ENCODE measurements at regions not wholly inside any gene's neighbourhood (a gene's known extent, or its start where the extent isn't known, plus 50 kb on each side); places are given as distances from the start of the nearest gene placed in this dataset.

- no TSS peak for BruUV-seq (replicated peaks)
- no peak for ATAC-seq
- Histone ChIP-seq H3K27me3 (ENCODE audit: control insufficient read depth in 2 of 2, insufficient read depth in 2 of 2, low read length in 2 of 2) (no peaks in the 10 kb centered on the region), H3K27ac (ENCODE audit: extremely low read depth, low read depth, low read length) (no peak overlapping the region), H4K20me1 (replicated peaks; ENCODE audit: control insufficient read depth, insufficient read depth, low read length) (no peaks in the 10 kb centered on the region), H2AFZ (ENCODE audit: low read depth, low read length) (no peak overlapping the region), H3K4me1 (replicated peaks in 1 of 2; ENCODE audit: control insufficient read depth in 2 of 2, insufficient read depth in 2 of 2, low read length in 2 of 2) (no peaks in the 10 kb centered on the region), H3K9me3 (replicated peaks; ENCODE audit: control insufficient read depth, insufficient read depth, low read depth, low read length) (no peaks in the 10 kb centered on the region), H3K9ac (ENCODE audit: insufficient read depth in 1 of 2, low read depth in 2 of 2, low read length in 2 of 2) (no peak overlapping the region), H3K36me3 (ENCODE audit: control insufficient read depth, insufficient read depth, low read length) (no peaks in the 10 kb centered on the region), H3K4me3 (no peak overlapping the region), H3K9me1 (ENCODE audit: control insufficient read depth, insufficient read depth, low read length) (no peaks in the 10 kb centered on the region), H3K79me2 (ENCODE audit: control insufficient read depth, insufficient read depth, low read length) (no peaks in the 10 kb centered on the region), H3K4me2 (ENCODE audit: insufficient read depth, low read length) (no peak overlapping the region)
- FAIRE-seq = no peak
- TF ChIP-seq ZNF354B (CRISPR knock-in tag; IDR thresholded peaks at IDR 0.05) (no peak), ZNF764 (CRISPR knock-in tag; IDR thresholded peaks at IDR 0.05; ENCODE audit: low read depth) (no peak), VEZF1 (CRISPR knock-in tag; IDR thresholded peaks at IDR 0.05) (no peak), NFE2 (IDR thresholded peaks at IDR 0.05; ENCODE audit: low read depth) (no peak), ZNF696 (CRISPR knock-in tag; conservative IDR thresholded peaks at IDR 0.05) (no peak), FOXJ3 (CRISPR knock-in tag; IDR thresholded peaks at IDR 0.05) (no peak), ZNF311 (CRISPR knock-in tag; IDR thresholded peaks at IDR 0.05) (no peak), DEAF1 (CRISPR knock-in tag; IDR thresholded peaks at IDR 0.05) (no peak), E2F3 (CRISPR knock-in tag; IDR thresholded peaks at IDR 0.05) (no peak), NFE2L1 (tag; IDR thresholded peaks at IDR 0.05; ENCODE audit: borderline replicate concordance, low read depth) (no peak), SMARCA5 (IDR thresholded peaks at IDR 0.05) (no peak)
- TF ChIP-seq, protein P1, sequence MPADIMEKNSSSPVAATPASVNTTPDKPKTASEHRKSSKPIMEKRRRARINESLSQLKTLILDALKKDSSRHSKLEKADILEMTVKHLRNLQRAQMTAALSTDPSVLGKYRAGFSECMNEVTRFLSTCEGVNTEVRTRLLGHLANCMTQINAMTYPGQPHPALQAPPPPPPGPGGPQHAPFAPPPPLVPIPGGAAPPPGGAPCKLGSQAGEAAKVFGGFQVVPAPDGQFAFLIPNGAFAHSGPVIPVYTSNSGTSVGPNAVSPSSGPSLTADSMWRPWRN (IDR thresholded peaks at IDR 0.05; ENCODE audit: low read depth) = no peak
- CTCF ChIA-PET (ENCODE audit: low intra/inter-chr PET ratio) = no interaction called here
- no peak for DNase-seq (ENCODE audit: extremely low read depth in 1 of 4, low spot score in 3 of 4)
- POLR2A ChIA-PET = interaction anchor here (0.7 kb wide), 1 partner anchor 9 kb away, joined by 4 read pairs; no protein-coding TSS in a partner anchor
- intact Hi-C loops (cut with micrococcal nuclease) (no loop called here), in situ Hi-C loops (cut with MboI) (no loop called here)
- 2% methylated on average over 8 of the region's 8 CpGs for WGBS (ENCODE audit: insufficient coverage, low coverage, missing lambda C conversion rate)
These were observed 552.3 kb downstream of the TSN start for GRCh38 chr2:122307763-122308162.
